ENCODE measurements at regions not wholly inside any gene's neighbourhood (a gene's known extent, or its start where the extent isn't known, plus 50 kb on each side); places are given as distances from the start of the nearest gene placed in this dataset.

DNA sequence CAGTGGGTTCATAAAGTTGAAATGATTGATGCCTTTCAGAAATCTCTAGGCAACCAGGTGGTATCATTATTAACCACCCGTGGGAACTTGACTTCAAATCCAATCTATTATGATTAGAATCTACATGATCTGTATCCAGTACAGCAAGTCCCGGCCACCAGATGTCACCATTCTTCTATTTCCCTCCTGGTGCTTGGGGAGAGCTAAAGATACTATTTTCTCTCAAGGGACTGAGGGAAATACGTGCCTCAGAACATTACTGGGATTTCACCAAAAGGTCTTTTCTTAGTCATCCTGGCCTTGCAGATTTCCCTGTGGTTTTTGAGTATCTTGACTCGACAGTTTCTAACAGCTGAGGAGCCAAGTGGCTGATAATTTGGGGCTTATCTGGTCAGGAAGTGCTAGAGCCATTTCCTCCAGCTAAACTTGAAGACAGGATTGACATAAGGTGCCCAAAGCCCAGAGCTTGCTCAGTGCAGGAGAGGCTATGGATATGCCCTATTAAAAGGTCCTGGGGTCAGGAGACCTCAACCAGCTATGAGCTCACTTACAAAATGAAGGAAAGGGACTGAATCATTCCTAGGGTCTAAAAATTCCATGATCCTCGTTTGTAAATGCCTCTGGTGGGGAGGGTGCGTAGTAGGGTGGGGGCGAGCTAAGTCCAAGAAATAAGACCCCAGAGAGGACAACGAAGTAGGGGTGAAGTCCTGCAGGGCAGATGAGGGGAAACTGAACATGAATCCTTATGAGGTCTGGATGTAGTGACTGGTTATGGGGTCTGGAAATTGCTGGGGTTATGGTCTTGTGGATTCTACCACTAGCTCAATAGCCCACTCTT, 135.4 kb upstream of the MGAT5 start (continued):
- TF ChIP-seq, protein P1, sequence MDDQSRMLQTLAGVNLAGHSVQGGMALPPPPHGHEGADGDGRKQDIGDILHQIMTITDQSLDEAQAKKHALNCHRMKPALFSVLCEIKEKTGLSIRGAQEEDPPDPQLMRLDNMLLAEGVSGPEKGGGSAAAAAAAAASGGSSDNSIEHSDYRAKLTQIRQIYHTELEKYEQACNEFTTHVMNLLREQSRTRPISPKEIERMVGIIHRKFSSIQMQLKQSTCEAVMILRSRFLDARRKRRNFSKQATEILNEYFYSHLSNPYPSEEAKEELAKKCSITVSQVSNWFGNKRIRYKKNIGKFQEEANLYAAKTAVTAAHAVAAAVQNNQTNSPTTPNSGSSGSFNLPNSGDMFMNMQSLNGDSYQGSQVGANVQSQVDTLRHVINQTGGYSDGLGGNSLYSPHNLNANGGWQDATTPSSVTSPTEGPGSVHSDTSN (IDR thresholded peaks at IDR 0.05): peak; percentile 52
- TF ChIP-seq TEAD4 (IDR thresholded peaks at IDR 0.05; ENCODE audit: borderline replicate concordance, insufficient read depth): no peak
- no peak for TF ChIP-seq GABPA (IDR thresholded peaks at IDR 0.05; ENCODE audit: low read depth)
- TF ChIP-seq EZH2phosphoT487 (IDR thresholded peaks at IDR 0.05; ENCODE audit: borderline replicate concordance, low read depth): no peak
- TF ChIP-seq, protein P2, sequence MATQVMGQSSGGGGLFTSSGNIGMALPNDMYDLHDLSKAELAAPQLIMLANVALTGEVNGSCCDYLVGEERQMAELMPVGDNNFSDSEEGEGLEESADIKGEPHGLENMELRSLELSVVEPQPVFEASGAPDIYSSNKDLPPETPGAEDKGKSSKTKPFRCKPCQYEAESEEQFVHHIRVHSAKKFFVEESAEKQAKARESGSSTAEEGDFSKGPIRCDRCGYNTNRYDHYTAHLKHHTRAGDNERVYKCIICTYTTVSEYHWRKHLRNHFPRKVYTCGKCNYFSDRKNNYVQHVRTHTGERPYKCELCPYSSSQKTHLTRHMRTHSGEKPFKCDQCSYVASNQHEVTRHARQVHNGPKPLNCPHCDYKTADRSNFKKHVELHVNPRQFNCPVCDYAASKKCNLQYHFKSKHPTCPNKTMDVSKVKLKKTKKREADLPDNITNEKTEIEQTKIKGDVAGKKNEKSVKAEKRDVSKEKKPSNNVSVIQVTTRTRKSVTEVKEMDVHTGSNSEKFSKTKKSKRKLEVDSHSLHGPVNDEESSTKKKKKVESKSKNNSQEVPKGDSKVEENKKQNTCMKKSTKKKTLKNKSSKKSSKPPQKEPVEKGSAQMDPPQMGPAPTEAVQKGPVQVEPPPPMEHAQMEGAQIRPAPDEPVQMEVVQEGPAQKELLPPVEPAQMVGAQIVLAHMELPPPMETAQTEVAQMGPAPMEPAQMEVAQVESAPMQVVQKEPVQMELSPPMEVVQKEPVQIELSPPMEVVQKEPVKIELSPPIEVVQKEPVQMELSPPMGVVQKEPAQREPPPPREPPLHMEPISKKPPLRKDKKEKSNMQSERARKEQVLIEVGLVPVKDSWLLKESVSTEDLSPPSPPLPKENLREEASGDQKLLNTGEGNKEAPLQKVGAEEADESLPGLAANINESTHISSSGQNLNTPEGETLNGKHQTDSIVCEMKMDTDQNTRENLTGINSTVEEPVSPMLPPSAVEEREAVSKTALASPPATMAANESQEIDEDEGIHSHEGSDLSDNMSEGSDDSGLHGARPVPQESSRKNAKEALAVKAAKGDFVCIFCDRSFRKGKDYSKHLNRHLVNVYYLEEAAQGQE (IDR thresholded peaks at IDR 0.05; ENCODE audit: low read depth, low read length): no peak

DNA sequence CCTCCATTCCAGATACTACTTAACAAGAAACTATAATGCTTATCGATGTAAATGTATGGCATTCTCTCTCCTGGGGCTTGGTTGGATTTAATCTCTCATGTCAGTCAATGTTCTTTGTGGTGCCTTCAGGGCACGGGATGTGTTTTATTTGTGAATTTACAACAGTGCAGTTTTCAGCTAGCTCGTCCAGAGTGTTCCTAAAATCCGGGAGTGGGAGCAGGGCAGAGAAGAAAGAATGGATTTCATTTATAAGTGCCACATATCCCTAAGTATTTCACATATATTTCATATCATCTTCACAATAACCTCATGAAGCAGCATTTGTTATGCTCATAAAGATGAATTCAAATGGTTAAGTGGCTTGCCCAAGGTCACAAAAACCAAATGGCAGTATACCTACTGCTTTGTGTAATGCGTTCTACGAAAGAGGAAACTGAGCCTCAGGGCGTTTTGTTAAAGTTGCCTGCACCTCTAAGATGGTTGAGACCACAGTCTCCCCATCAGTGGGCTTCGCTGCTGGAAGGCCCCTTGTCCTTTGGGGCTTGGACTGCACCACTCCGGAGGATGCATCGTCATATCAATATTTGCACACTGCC, 134.7 kb upstream of the MGAT5 start:
- peaks cover 24% of the 10 kb centered on the region for H3K79me2 ChIP-seq (ENCODE audit: insufficient read depth)
- no peaks in the 10 kb centered on the region for H3K36me3 ChIP-seq (replicated peaks in 1 of 2; ENCODE audit: control insufficient read depth in 1 of 2, insufficient read depth in 2 of 2, low read length in 1 of 2)
- H3K9me2 ChIP-seq: no peaks in the 10 kb centered on the region
- 18% methylated on average over 7 of the region's 10 CpGs for WGBS (ENCODE audit: low lambda C conversion rate)
- peak overlapping the region; percentile 57 for H3K4me2 ChIP-seq
- no peaks in the 10 kb centered on the region for H4K20me1 ChIP-seq (ENCODE audit: insufficient read depth)
- ChIA-PET POLR2A (interaction anchor here (0.7 to 4.2 kb wide), 8 partner anchors 11 to 341 kb away, joined by 3 to 27 read pairs (median 4); no protein-coding TSS in a partner anchor), CTCF (interaction anchor here (0.7 to 9.8 kb wide), 43 partner anchors 9 to 341 kb away, joined by 3 to 175 read pairs (median 5); partner anchors contain the start of gene MGAT5)
- H2AFZ ChIP-seq (ENCODE audit: low read depth): peak overlapping the region; percentile 73
- peak overlapping the region; percentile 88 to 92 for H3K4me3 ChIP-seq (ENCODE audit: low read depth in 2 of 2, low read length in 1 of 2)
- peak overlapping the region in 1 of 2 experiments; percentile 91; a peak in 2 of 4 replicates for H3K27ac ChIP-seq (ENCODE audit: low read depth in 2 of 2, low read length in 1 of 2)
- H3K9ac ChIP-seq: no peak overlapping the region
- TF ChIP-seq MEF2A (IDR thresholded peaks at IDR 0.05; ENCODE audit: borderline replicate concordance, low read depth): no peak
- no peak for TF ChIP-seq FOXJ3 (CRISPR knock-in tag; IDR thresholded peaks at IDR 0.05)
- no peak for TF ChIP-seq RXRA (IDR thresholded peaks at IDR 0.05; ENCODE audit: borderline replicate concordance, low read depth)
- no peak for TF ChIP-seq RCOR1 (IDR thresholded peaks at IDR 0.05; ENCODE audit: low read length)
- H3K4me1 ChIP-seq (ENCODE audit: control insufficient read depth in 1 of 2, insufficient read depth in 2 of 2, low read depth in 1 of 2, low read length in 1 of 2): peaks cover 0 to 34% of the 10 kb centered on the region in 2 experiments; a peak in 2 of 4 replicates
- no peak for DNase-seq
- H3F3A ChIP-seq (replicated peaks; ENCODE audit: insufficient read depth): peaks cover 7% of the 10 kb centered on the region
- H3K27me3 ChIP-seq (ENCODE audit: insufficient read depth): no peaks in the 10 kb centered on the region
- H3K9me3 ChIP-seq: no peaks in the 10 kb centered on the region
